ENCODE measurements at regions not wholly inside any gene's neighbourhood (a gene's known extent, or its start where the extent isn't known, plus 50 kb on each side); places are given as distances from the start of the nearest gene placed in this dataset.

DNA sequence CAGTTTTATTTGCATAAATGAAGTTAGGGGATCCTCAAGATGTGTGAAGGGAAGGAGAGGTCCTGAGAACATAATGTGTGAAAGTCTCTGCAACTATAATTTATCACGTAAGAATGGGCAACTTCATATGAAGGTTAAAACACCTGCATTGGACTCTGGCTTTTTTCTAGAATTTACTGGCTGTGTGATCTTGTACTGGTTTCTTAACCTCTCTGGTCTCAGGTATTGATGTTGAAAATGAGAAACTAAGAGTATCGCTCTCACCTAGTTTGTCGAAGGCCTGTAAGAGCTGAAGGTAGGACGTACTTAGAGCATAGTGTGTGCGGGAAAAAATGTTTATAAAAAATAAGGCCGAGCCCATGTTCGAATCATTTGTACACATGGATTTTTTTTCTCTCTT is 280.5 kb downstream of the ICE1 start:
- H3K79me2 ChIP-seq (ENCODE audit: insufficient read depth, low read length): no peaks in the 10 kb centered on the region

DNA sequence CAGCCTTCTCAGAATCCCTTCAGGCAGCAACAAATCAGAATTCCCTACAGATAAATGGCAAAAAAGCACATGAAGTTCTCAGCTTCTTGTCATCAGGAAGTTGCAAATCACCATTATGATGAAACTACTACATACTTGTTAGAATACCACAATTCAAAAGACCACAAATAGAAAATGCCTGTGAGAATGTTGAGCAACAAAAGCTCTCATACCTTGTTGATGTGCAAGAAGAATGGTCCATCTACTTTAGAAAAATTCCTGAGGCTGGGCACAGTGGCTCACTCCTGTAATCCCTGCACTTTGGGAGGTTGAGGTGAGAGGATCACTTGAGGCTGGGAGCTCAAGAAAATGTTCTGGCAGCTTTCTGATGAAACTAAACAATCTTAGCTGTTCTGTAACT is 278.1 kb downstream of the ICE1 start:
- H3K79me2 ChIP-seq (ENCODE audit: insufficient read depth, low read length): no peaks in the 10 kb centered on the region
- no peak for TF ChIP-seq EZH2 (IDR thresholded peaks at IDR 0.05; ENCODE audit: borderline replicate concordance, low read length)
- TF ChIP-seq, protein P1, sequence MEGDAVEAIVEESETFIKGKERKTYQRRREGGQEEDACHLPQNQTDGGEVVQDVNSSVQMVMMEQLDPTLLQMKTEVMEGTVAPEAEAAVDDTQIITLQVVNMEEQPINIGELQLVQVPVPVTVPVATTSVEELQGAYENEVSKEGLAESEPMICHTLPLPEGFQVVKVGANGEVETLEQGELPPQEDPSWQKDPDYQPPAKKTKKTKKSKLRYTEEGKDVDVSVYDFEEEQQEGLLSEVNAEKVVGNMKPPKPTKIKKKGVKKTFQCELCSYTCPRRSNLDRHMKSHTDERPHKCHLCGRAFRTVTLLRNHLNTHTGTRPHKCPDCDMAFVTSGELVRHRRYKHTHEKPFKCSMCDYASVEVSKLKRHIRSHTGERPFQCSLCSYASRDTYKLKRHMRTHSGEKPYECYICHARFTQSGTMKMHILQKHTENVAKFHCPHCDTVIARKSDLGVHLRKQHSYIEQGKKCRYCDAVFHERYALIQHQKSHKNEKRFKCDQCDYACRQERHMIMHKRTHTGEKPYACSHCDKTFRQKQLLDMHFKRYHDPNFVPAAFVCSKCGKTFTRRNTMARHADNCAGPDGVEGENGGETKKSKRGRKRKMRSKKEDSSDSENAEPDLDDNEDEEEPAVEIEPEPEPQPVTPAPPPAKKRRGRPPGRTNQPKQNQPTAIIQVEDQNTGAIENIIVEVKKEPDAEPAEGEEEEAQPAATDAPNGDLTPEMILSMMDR (IDR thresholded peaks at IDR 0.05; ENCODE audit: low read length): no peak

More for the DNA sequence above, 280.5 kb downstream of the ICE1 start:
- no peak overlapping the region for H3K4me2 ChIP-seq (ENCODE audit: low read length)
- no peaks in the 10 kb centered on the region for H3K9me2 ChIP-seq (ENCODE audit: low read depth, low read length)
- no peak overlapping the region for H2AFZ ChIP-seq (ENCODE audit: low read length)
- H3K9me3 ChIP-seq (ENCODE audit: low read length): no peaks in the 10 kb centered on the region
- H3K4me3 ChIP-seq (ENCODE audit: low read depth, low read length, poor library complexity, severe bottlenecking): no peak overlapping the region
- H3K9ac ChIP-seq (ENCODE audit: low read length): no peak overlapping the region
- no peak overlapping the region for H3K27ac ChIP-seq (ENCODE audit: low read depth, low read length, poor library complexity, severe bottlenecking)
- H3K4me1 ChIP-seq (ENCODE audit: insufficient read depth, low read length, severe bottlenecking): no peaks in the 10 kb centered on the region
- no peak for TF ChIP-seq EZH2 (IDR thresholded peaks at IDR 0.05; ENCODE audit: borderline replicate concordance, low read length)
- TF ChIP-seq, protein P1 (IDR thresholded peaks at IDR 0.05; ENCODE audit: low read length): no peak
- no peaks in the 10 kb centered on the region for H3K36me3 ChIP-seq (ENCODE audit: insufficient read depth, low read length)
- no peaks in the 10 kb centered on the region for H4K20me1 ChIP-seq (ENCODE audit: insufficient read depth, low read length)
- H3K27me3 ChIP-seq (ENCODE audit: insufficient read depth, low read length): no peaks in the 10 kb centered on the region
- H3F3A ChIP-seq (ENCODE audit: insufficient read depth, low read length): no peaks in the 10 kb centered on the region

DNA sequence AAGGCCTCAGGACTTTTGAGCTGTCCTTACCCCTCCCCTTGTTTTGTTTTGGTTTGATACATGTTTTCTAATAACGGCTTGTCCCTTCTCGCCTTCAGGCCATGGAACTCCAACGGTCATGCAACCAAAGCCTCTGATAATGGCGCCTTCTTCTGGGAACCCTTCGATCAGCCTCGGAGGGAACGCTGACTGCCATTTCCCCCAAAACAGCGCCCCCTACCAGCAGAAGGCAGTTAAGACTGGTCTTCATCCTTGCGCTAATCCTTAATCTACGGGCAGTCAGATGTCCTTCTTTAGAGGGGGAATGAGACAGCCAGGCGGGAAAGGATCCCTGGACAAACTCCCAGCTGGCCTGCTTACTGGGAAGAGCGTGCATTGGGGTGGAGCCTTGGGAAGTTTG is 276.6 kb downstream of the ICE1 start:
- TF ChIP-seq EZH2 (IDR thresholded peaks at IDR 0.05; ENCODE audit: borderline replicate concordance, low read length): no peak
- TF ChIP-seq, protein P1 (IDR thresholded peaks at IDR 0.05; ENCODE audit: low read length): peak; percentile 58; the same call in 1 of the 2 replicates
- H3K4me1 ChIP-seq (ENCODE audit: insufficient read depth, low read length, severe bottlenecking): no peaks in the 10 kb centered on the region

More for the DNA sequence above, 278.1 kb downstream of the ICE1 start:
- Histone ChIP-seq H3K36me3 (ENCODE audit: insufficient read depth, low read length) (no peaks in the 10 kb centered on the region), H3K9me3 (ENCODE audit: low read length) (no peaks in the 10 kb centered on the region), H3K4me2 (ENCODE audit: low read length) (no peak overlapping the region), H3K27ac (ENCODE audit: low read depth, low read length, poor library complexity, severe bottlenecking) (no peak overlapping the region), H4K20me1 (ENCODE audit: insufficient read depth, low read length) (no peaks in the 10 kb centered on the region), H3F3A (ENCODE audit: insufficient read depth, low read length) (no peaks in the 10 kb centered on the region), H3K9ac (ENCODE audit: low read length) (no peak overlapping the region), H3K4me3 (ENCODE audit: low read depth, low read length, poor library complexity, severe bottlenecking) (no peak overlapping the region), H3K27me3 (ENCODE audit: insufficient read depth, low read length) (no peaks in the 10 kb centered on the region), H3K4me1 (ENCODE audit: insufficient read depth, low read length, severe bottlenecking) (no peaks in the 10 kb centered on the region), H3K9me2 (ENCODE audit: low read depth, low read length) (no peaks in the 10 kb centered on the region), H2AFZ (ENCODE audit: low read length) (no peak overlapping the region)

More for the DNA sequence above, 276.6 kb downstream of the ICE1 start:
- no peak overlapping the region for H2AFZ ChIP-seq (ENCODE audit: low read length)
- no peak overlapping the region for H3K9ac ChIP-seq (ENCODE audit: low read length)
- no peak overlapping the region for H3K4me2 ChIP-seq (ENCODE audit: low read length)
- no peaks in the 10 kb centered on the region for H4K20me1 ChIP-seq (ENCODE audit: insufficient read depth, low read length)
- H3K79me2 ChIP-seq (ENCODE audit: insufficient read depth, low read length): no peaks in the 10 kb centered on the region
- no peaks in the 10 kb centered on the region for H3F3A ChIP-seq (ENCODE audit: insufficient read depth, low read length)
- H3K4me3 ChIP-seq (ENCODE audit: low read depth, low read length, poor library complexity, severe bottlenecking): no peak overlapping the region
- H3K27ac ChIP-seq (ENCODE audit: low read depth, low read length, poor library complexity, severe bottlenecking): no peak overlapping the region
- no peaks in the 10 kb centered on the region for H3K9me2 ChIP-seq (ENCODE audit: low read depth, low read length)
- H3K36me3 ChIP-seq (ENCODE audit: insufficient read depth, low read length): no peaks in the 10 kb centered on the region
- no peaks in the 10 kb centered on the region for H3K27me3 ChIP-seq (ENCODE audit: insufficient read depth, low read length)
- H3K9me3 ChIP-seq (ENCODE audit: low read length): no peaks in the 10 kb centered on the region
